Activated CD8-positive, alpha-beta memory T cell treated with anti-CD3 and anti-CD28 coated beads, Interleukin-2, amount 10 ng/mL, durations not matched to agents 7 days and 5 days (primary cell): ENCODE measurements at regions not wholly inside any gene's neighbourhood (a gene's known extent, or its start where the extent isn't known, plus 50 kb on each side); places are given as distances from the start of the nearest gene placed in this dataset.

ENCODE experiments used
- ATAC-seq: fragments of 150-1000 bp; cut with Tn5 transposase; one replicate; pipeline ENCODE4 v1.10.0; 2021; ENCODE audit warnings: moderate library complexity
- CTCF ChIA-PET: fragments of 350-600 bp; sonication (Branson Sonifier 250); formaldehyde crosslinking; loops from one replicate; lab custom pipeline; 2021; ENCODE audit warnings: antibody characterized with exemption; lab: Charles Lee
- DNase-seq: peaks from one replicate; pipeline ENCODE4 v3.0.0-alpha.2; 2020
- H3K27ac Mint-ChIP-seq: one replicate; pipeline ENCODE4 v1.8.0; 2021; ENCODE audit warnings: mild to moderate bottlenecking, mixed read lengths
- H3K27me3 Mint-ChIP-seq: one replicate; pipeline ENCODE4 v1.8.0; 2021; ENCODE audit warnings: mixed read lengths
- H3K36me3 Mint-ChIP-seq: one replicate; pipeline ENCODE4 v1.8.0; 2021; ENCODE audit warnings: mild to moderate bottlenecking, mixed read lengths
- H3K4me1 Mint-ChIP-seq: one replicate; pipeline ENCODE4 v1.8.0; 2021; ENCODE audit warnings: mixed read lengths
- H3K4me3 Mint-ChIP-seq: one replicate; pipeline ENCODE4 v1.8.0; 2021; ENCODE audit warnings: mild to moderate bottlenecking, moderate library complexity, mixed read lengths
- H3K9me3 Mint-ChIP-seq: one replicate; pipeline ENCODE4 v1.8.0; 2022; ENCODE audit warnings: low read depth, mixed read lengths

GRCh38 chr19:32032561-32032960, 312.8 kb upstream of the ZNF507 start:
- H3K4me3 Mint-ChIP-seq: no peak overlapping the region
- H3K9me3 Mint-ChIP-seq: no peaks in the 10 kb centered on the region
- H3K27ac Mint-ChIP-seq: no peak overlapping the region
- no peaks in the 10 kb centered on the region for H3K36me3 Mint-ChIP-seq
- ATAC-seq: no peak
- DNase-seq: no peak
- no peaks in the 10 kb centered on the region for H3K4me1 Mint-ChIP-seq
- CTCF ChIA-PET: no interaction called here
- H3K27me3 Mint-ChIP-seq: no peaks in the 10 kb centered on the region

DNA sequence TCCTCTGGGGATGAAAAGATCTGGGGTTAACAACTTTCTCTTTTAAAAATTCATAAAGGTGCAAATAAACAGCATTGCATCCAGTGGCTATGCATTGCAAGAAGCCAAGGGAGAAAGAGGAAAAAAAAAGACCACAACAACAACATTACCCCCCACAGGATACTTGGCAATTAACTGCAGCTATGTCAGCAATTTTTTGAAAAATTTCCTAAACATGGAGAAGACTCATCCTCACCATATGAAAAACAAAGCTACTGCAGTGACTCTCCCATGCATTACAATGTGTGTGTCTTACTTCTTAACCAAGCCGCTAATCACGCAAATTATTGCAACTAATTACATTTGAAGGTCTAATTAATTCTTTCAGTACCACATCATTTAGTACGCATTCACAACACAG, 309.8 kb upstream of the ZNF507 start:
- CTCF ChIA-PET: no interaction called here
- Mint-ChIP-seq H3K36me3 (no peaks in the 10 kb centered on the region), H3K9me3 (no peaks in the 10 kb centered on the region), H3K4me1 (no peaks in the 10 kb centered on the region), H3K4me3 (no peak overlapping the region), H3K27ac (no peak overlapping the region), H3K27me3 (no peaks in the 10 kb centered on the region)
- ATAC-seq (no peak), DNase-seq (no peak)

GRCh38 chr19:32038021-32038920, 307.1 kb upstream of the ZNF507 start:
- ATAC-seq (no peak), DNase-seq (no peak)
- Mint-ChIP-seq H3K4me1 (no peaks in the 10 kb centered on the region), H3K27me3 (peaks cover 8% of the 10 kb centered on the region), H3K9me3 (no peaks in the 10 kb centered on the region), H3K27ac (no peak overlapping the region), H3K4me3 (no peak overlapping the region), H3K36me3 (no peaks in the 10 kb centered on the region)
- CTCF ChIA-PET: no interaction called here

DNA sequence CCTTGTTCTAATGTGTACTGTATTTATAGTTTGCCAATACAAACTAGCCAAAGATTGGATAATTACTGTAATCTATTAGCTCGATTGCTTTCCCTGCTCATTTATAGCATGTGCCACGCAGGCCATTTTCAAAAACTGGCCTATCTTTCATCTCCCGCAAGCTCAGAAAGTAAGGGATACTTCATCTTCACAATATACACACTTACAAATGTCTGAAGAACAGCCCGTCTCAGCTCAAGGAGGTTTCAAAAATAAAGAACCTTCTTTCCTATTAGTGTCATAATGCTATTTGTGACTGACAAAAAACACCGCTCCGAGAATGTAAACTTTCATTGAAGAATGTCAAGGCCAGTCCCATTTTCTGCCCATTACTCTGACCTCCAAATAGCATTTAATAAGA, 306.4 kb upstream of the ZNF507 start:
- Mint-ChIP-seq H3K4me3 (no peak overlapping the region), H3K27ac (no peak overlapping the region), H3K9me3 (no peaks in the 10 kb centered on the region), H3K27me3 (peaks cover 8% of the 10 kb centered on the region), H3K4me1 (no peaks in the 10 kb centered on the region), H3K36me3 (no peaks in the 10 kb centered on the region)
- DNase-seq (no peak), ATAC-seq (no peak)
- CTCF ChIA-PET: no interaction called here

- Mint-ChIP-seq H3K9me3 (no peaks in the 10 kb centered on the region), H3K27me3 (peaks cover 8% of the 10 kb centered on the region), H3K4me1 (no peaks in the 10 kb centered on the region), H3K36me3 (no peaks in the 10 kb centered on the region), H3K27ac (no peak overlapping the region), H3K4me3 (no peak overlapping the region)
- ATAC-seq (no peak), DNase-seq (no peak)
- CTCF ChIA-PET: no interaction called here
Measured at GRCh38 chr19:32039440-32039839, 306.0 kb upstream of the ZNF507 start.

- H3K27me3 Mint-ChIP-seq: peaks cover 8% of the 10 kb centered on the region
- CTCF ChIA-PET: no interaction called here
- ATAC-seq: no peak
- no peak overlapping the region for H3K27ac Mint-ChIP-seq
- H3K4me3 Mint-ChIP-seq: no peak overlapping the region
- H3K36me3 Mint-ChIP-seq: no peaks in the 10 kb centered on the region
- H3K4me1 Mint-ChIP-seq: no peaks in the 10 kb centered on the region
- DNase-seq: no peak
- H3K9me3 Mint-ChIP-seq: no peaks in the 10 kb centered on the region
Measured at GRCh38 chr19:32040236-32040635, 305.2 kb upstream of the ZNF507 start.

GRCh38 chr19:32041681-32042292, 303.6 kb upstream of the ZNF507 start:
- CTCF ChIA-PET: interaction anchor here (1.1 kb wide), 1 partner anchor 1359 kb away, joined by 3 read pairs; no protein-coding TSS in a partner anchor
- H3K27me3 Mint-ChIP-seq: peaks cover 8% of the 10 kb centered on the region
- H3K36me3 Mint-ChIP-seq: no peaks in the 10 kb centered on the region
- H3K4me1 Mint-ChIP-seq: no peaks in the 10 kb centered on the region
- no peaks in the 10 kb centered on the region for H3K9me3 Mint-ChIP-seq
- no peak overlapping the region for H3K27ac Mint-ChIP-seq
- ATAC-seq: no peak
- DNase-seq: no peak
- no peak overlapping the region for H3K4me3 Mint-ChIP-seq

DNA sequence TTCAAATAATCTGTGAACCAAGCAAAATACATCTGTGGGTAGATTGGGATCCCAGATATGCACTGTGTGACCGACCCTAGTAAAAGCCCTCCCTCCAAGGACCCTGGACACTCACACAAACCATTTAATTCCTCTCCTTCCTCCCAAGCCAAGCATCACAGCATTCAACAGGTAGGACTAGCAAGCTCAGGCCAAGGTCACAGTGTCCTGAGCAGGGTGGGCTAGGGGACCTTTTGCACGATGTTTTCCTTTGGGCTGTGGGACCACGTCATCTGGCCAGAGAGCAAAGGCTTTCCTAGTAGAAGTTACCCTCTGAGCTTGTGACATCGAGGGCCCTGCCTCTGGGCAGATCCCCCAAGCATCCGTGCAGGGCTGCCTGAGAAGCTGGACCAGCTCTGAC, 297.6 kb upstream of the ZNF507 start:
- CTCF ChIA-PET: no interaction called here
- H3K27me3 Mint-ChIP-seq: no peaks in the 10 kb centered on the region
- no peaks in the 10 kb centered on the region for H3K9me3 Mint-ChIP-seq
- H3K4me1 Mint-ChIP-seq: no peaks in the 10 kb centered on the region
- no peak for DNase-seq
- no peak for ATAC-seq
- H3K4me3 Mint-ChIP-seq: no peak overlapping the region
- no peak overlapping the region for H3K27ac Mint-ChIP-seq
- no peaks in the 10 kb centered on the region for H3K36me3 Mint-ChIP-seq

- H3K9me3 Mint-ChIP-seq: peaks cover 4% of the 10 kb centered on the region
Measured at GRCh38 chr19:32053376-32053775, 292.0 kb upstream of the ZNF507 start.

GRCh38 chr19:32053861-32054260, 291.5 kb upstream of the ZNF507 start:
- CTCF ChIA-PET: no interaction called here
- Mint-ChIP-seq H3K9me3 (peaks cover 5% of the 10 kb centered on the region), H3K36me3 (no peaks in the 10 kb centered on the region), H3K4me3 (no peak overlapping the region), H3K4me1 (no peaks in the 10 kb centered on the region), H3K27ac (no peak overlapping the region), H3K27me3 (no peaks in the 10 kb centered on the region)
- DNase-seq: no peak
- no peak for ATAC-seq

More at GRCh38 chr19:32053376-32053775, 292.0 kb upstream of the ZNF507 start:
- H3K4me3 Mint-ChIP-seq: no peak overlapping the region
- no peaks in the 10 kb centered on the region for H3K27me3 Mint-ChIP-seq
- no peaks in the 10 kb centered on the region for H3K36me3 Mint-ChIP-seq
- no peaks in the 10 kb centered on the region for H3K4me1 Mint-ChIP-seq
- CTCF ChIA-PET: no interaction called here
- H3K27ac Mint-ChIP-seq: no peak overlapping the region
- DNase-seq (no peak), ATAC-seq (no peak)

GRCh38 chr19:32058131-32058530, 287.3 kb upstream of the ZNF507 start:
- CTCF ChIA-PET: no interaction called here
- no peak for ATAC-seq
- H3K27me3 Mint-ChIP-seq: no peaks in the 10 kb centered on the region
- no peak overlapping the region for H3K4me3 Mint-ChIP-seq
- H3K36me3 Mint-ChIP-seq: no peaks in the 10 kb centered on the region
- H3K4me1 Mint-ChIP-seq: no peaks in the 10 kb centered on the region
- no peak for DNase-seq
- H3K9me3 Mint-ChIP-seq: peaks cover 8% of the 10 kb centered on the region
- H3K27ac Mint-ChIP-seq: no peak overlapping the region

- no peak for DNase-seq
- Mint-ChIP-seq H3K27ac (no peak overlapping the region), H3K4me1 (no peaks in the 10 kb centered on the region), H3K27me3 (no peaks in the 10 kb centered on the region), H3K9me3 (peaks cover 8% of the 10 kb centered on the region), H3K36me3 (no peaks in the 10 kb centered on the region), H3K4me3 (no peak overlapping the region)
- CTCF ChIA-PET: no interaction called here
- ATAC-seq: no peak
Measured at GRCh38 chr19:32061315-32061714, 284.1 kb upstream of the ZNF507 start.

DNA sequence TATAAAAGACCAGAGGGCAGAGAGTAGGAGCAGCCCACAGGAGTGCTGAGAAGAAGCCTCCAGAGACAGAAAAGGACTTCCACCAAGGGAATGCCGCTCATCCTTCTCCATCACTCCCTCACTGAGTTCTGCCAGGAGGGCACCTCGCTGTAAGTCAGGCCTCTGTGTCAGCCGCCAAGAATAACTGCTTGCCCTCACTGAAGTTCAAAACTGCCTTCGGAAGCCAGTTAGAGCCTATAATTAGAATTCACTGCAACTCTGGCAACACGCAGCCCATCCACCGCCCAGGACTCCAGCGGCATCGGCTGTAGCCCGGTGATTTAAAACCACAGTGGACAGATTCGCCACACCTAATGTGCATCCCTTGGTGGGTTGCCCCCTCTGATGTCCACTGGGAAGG, 281.8 kb upstream of the ZNF507 start:
- no peaks in the 10 kb centered on the region for H3K4me1 Mint-ChIP-seq
- H3K36me3 Mint-ChIP-seq: no peaks in the 10 kb centered on the region
- CTCF ChIA-PET: no interaction called here
- ATAC-seq (no peak), DNase-seq (no peak)
- H3K9me3 Mint-ChIP-seq: peaks cover 3% of the 10 kb centered on the region
- no peak overlapping the region for H3K27ac Mint-ChIP-seq
- no peaks in the 10 kb centered on the region for H3K27me3 Mint-ChIP-seq
- H3K4me3 Mint-ChIP-seq: no peak overlapping the region

GRCh38 chr19:32066056-32066455, 279.4 kb upstream of the ZNF507 start:
- no peak overlapping the region for H3K4me3 Mint-ChIP-seq
- no peak overlapping the region for H3K27ac Mint-ChIP-seq
- ATAC-seq: no peak
- CTCF ChIA-PET: no interaction called here
- DNase-seq: no peak
- no peaks in the 10 kb centered on the region for H3K9me3 Mint-ChIP-seq
- H3K4me1 Mint-ChIP-seq: no peaks in the 10 kb centered on the region
- H3K36me3 Mint-ChIP-seq: no peaks in the 10 kb centered on the region
- no peaks in the 10 kb centered on the region for H3K27me3 Mint-ChIP-seq
